Activated T-helper 1 cell treated with Interleukin-2 at 50 U/mL for 16 hours (primary cell): ENCODE measurements at regions not wholly inside any gene's neighbourhood (a gene's known extent, or its start where the extent isn't known, plus 50 kb on each side); places are given as distances from the start of the nearest gene placed in this dataset.

Experiments used
- DNase-seq: peaks from one replicate; pipeline ENCODE4 v3.0.0-alpha.2; 2020; ENCODE audit warnings: low read depth

- no peak for DNase-seq
These were observed 265.1 kb downstream of the HTR7 start for GRCh38 chr10:90592638-90593302.

- DNase-seq: no peak
These were observed 259.3 kb downstream of the HTR7 start for GRCh38 chr10:90598513-90598912.

- DNase-seq: no peak
These were observed 254.8 kb downstream of the HTR7 start for GRCh38 chr10:90602862-90603610.

- no peak for DNase-seq
These were observed 253.2 kb downstream of the HTR7 start for GRCh38 chr10:90604636-90605035.

- DNase-seq: no peak
These were observed 252.3 kb downstream of the HTR7 start for GRCh38 chr10:90605506-90605905.

GRCh38 chr10:90612276-90612675 is 245.6 kb downstream of the HTR7 start:
- no peak for DNase-seq

GRCh38 chr10:90614631-90615030 is 243.2 kb downstream of the HTR7 start:
- no peak for DNase-seq

GRCh38 chr10:90621577-90621976 is 236.3 kb downstream of the HTR7 start:
- DNase-seq: no peak

- DNase-seq: no peak
These were observed 222.6 kb downstream of the HTR7 start for GRCh38 chr10:90635111-90635765.

- DNase-seq: no peak
These were observed 217.1 kb downstream of the HTR7 start for GRCh38 chr10:90640756-90641155.

- no peak for DNase-seq
These were observed 216.1 kb downstream of the HTR7 start for GRCh38 chr10:90641731-90642130.

- DNase-seq: no peak
These were observed 215.7 kb downstream of the HTR7 start for GRCh38 chr10:90642136-90642535.

- no peak for DNase-seq
These were observed 215.2 kb downstream of the HTR7 start for GRCh38 chr10:90642650-90643049.

GRCh38 chr10:90644165-90644564 is 213.7 kb downstream of the HTR7 start:
- DNase-seq: no peak

GRCh38 chr10:90650858-90651257 is 207.0 kb downstream of the HTR7 start:
- no peak for DNase-seq

- DNase-seq: no peak
These were observed 205.3 kb downstream of the HTR7 start for GRCh38 chr10:90652519-90652918.

- DNase-seq: no peak
These were observed 199.0 kb downstream of the HTR7 start for GRCh38 chr10:90658791-90659190.

- DNase-seq: no peak
These were observed 191.8 kb downstream of the HTR7 start for GRCh38 chr10:90665905-90666662.

GRCh38 chr10:90674461-90674860 is 183.4 kb downstream of the HTR7 start:
- DNase-seq: no peak

- no peak for DNase-seq
These were observed 182.9 kb downstream of the HTR7 start for GRCh38 chr10:90674928-90675327.

GRCh38 chr10:90675621-90676020 is 182.2 kb downstream of the HTR7 start:
- no peak for DNase-seq
